ENCODE measurements at regions not wholly inside any gene's neighbourhood (a gene's known extent, or its start where the extent isn't known, plus 50 kb on each side); places are given as distances from the start of the nearest gene placed in this dataset.

GRCh38 chr10:78616125-78616695 lies 452.6 kb upstream of the ZMIZ1 start:
- Histone ChIP-seq H3K9ac (ENCODE audit: insufficient read length) (no peak overlapping the region), H3K4me3 (no peak overlapping the region), H3K9me3 (ENCODE audit: low read depth, low read length) (no peaks in the 10 kb centered on the region), H3K27ac (no peak overlapping the region), H3K36me3 (ENCODE audit: insufficient read depth, low read length) (no peaks in the 10 kb centered on the region)
- no peak for DNase-seq (ENCODE audit: low read depth, low spot score)
- TF ChIP-seq EZH2 (IDR thresholded peaks at IDR 0.05) (no peak), POLR2AphosphoS5 (IDR thresholded peaks at IDR 0.05; ENCODE audit: borderline replicate concordance, low read depth, low read length) (no peak), FOXP2 (optimal IDR thresholded peaks at IDR 0.05; ENCODE audit: control extremely low read depth, extremely low read length, insufficient read depth) (no peak)

GRCh38 chr10:78617115-78617514 lies 451.7 kb upstream of the ZMIZ1 start:
- Histone ChIP-seq H3K9ac (ENCODE audit: insufficient read length) (no peak overlapping the region), H3K36me3 (ENCODE audit: insufficient read depth, low read length) (no peaks in the 10 kb centered on the region), H3K27ac (no peak overlapping the region), H3K9me3 (ENCODE audit: low read depth, low read length) (no peaks in the 10 kb centered on the region), H3K4me3 (no peak overlapping the region)
- TF ChIP-seq EZH2 (IDR thresholded peaks at IDR 0.05) = no peak
- no peak for TF ChIP-seq FOXP2 (optimal IDR thresholded peaks at IDR 0.05; ENCODE audit: control extremely low read depth, extremely low read length, insufficient read depth)
- no peak for TF ChIP-seq POLR2AphosphoS5 (IDR thresholded peaks at IDR 0.05; ENCODE audit: borderline replicate concordance, low read depth, low read length)
- DNase-seq (ENCODE audit: low read depth, low spot score) = no peak

- H3K9ac ChIP-seq (ENCODE audit: insufficient read length) = no peak overlapping the region
- H3K27ac ChIP-seq = no peak overlapping the region
- H3K4me3 ChIP-seq = no peak overlapping the region
- no peak for DNase-seq (ENCODE audit: low read depth, low spot score)
- no peak for TF ChIP-seq EZH2 (IDR thresholded peaks at IDR 0.05)
- TF ChIP-seq POLR2AphosphoS5 (IDR thresholded peaks at IDR 0.05; ENCODE audit: borderline replicate concordance, low read depth, low read length) = no peak
- TF ChIP-seq FOXP2 (optimal IDR thresholded peaks at IDR 0.05; ENCODE audit: control extremely low read depth, extremely low read length, insufficient read depth) = no peak
- no peaks in the 10 kb centered on the region for H3K36me3 ChIP-seq (ENCODE audit: insufficient read depth, low read length)
- no peaks in the 10 kb centered on the region for H3K9me3 ChIP-seq (ENCODE audit: low read depth, low read length)
These were observed 451.1 kb upstream of the ZMIZ1 start for GRCh38 chr10:78617631-78618030.

GRCh38 chr10:78618050-78618449 lies 450.7 kb upstream of the ZMIZ1 start:
- no peak overlapping the region for H3K4me3 ChIP-seq
- no peak for DNase-seq (ENCODE audit: low read depth, low spot score)
- TF ChIP-seq POLR2AphosphoS5 (IDR thresholded peaks at IDR 0.05; ENCODE audit: borderline replicate concordance, low read depth, low read length) = no peak
- TF ChIP-seq FOXP2 (optimal IDR thresholded peaks at IDR 0.05; ENCODE audit: control extremely low read depth, extremely low read length, insufficient read depth) = no peak
- TF ChIP-seq EZH2 (IDR thresholded peaks at IDR 0.05) = no peak
- no peaks in the 10 kb centered on the region for H3K36me3 ChIP-seq (ENCODE audit: insufficient read depth, low read length)
- no peak overlapping the region for H3K9ac ChIP-seq (ENCODE audit: insufficient read length)
- H3K9me3 ChIP-seq (ENCODE audit: low read depth, low read length) = no peaks in the 10 kb centered on the region
- H3K27ac ChIP-seq = no peak overlapping the region

- H3K9me3 ChIP-seq (ENCODE audit: low read depth, low read length) = no peaks in the 10 kb centered on the region
- no peak overlapping the region for H3K4me3 ChIP-seq
- H3K9ac ChIP-seq (ENCODE audit: insufficient read length) = no peak overlapping the region
- TF ChIP-seq FOXP2 (optimal IDR thresholded peaks at IDR 0.05; ENCODE audit: control extremely low read depth, extremely low read length, insufficient read depth) (no peak), EZH2 (IDR thresholded peaks at IDR 0.05) (no peak), POLR2AphosphoS5 (IDR thresholded peaks at IDR 0.05; ENCODE audit: borderline replicate concordance, low read depth, low read length) (no peak)
- H3K27ac ChIP-seq = no peak overlapping the region
- no peaks in the 10 kb centered on the region for H3K36me3 ChIP-seq (ENCODE audit: insufficient read depth, low read length)
- no peak for DNase-seq (ENCODE audit: low read depth, low spot score)
These were observed 449.5 kb upstream of the ZMIZ1 start for GRCh38 chr10:78619115-78619851.

GRCh38 chr10:78619896-78620295 lies 448.9 kb upstream of the ZMIZ1 start:
- Histone ChIP-seq H3K27ac (no peak overlapping the region), H3K9me3 (ENCODE audit: low read depth, low read length) (no peaks in the 10 kb centered on the region), H3K36me3 (ENCODE audit: insufficient read depth, low read length) (no peaks in the 10 kb centered on the region), H3K4me3 (no peak overlapping the region), H3K9ac (ENCODE audit: insufficient read length) (no peak overlapping the region)
- TF ChIP-seq POLR2AphosphoS5 (IDR thresholded peaks at IDR 0.05; ENCODE audit: borderline replicate concordance, low read depth, low read length) = no peak
- no peak for TF ChIP-seq FOXP2 (optimal IDR thresholded peaks at IDR 0.05; ENCODE audit: control extremely low read depth, extremely low read length, insufficient read depth)
- TF ChIP-seq EZH2 (IDR thresholded peaks at IDR 0.05) = no peak
- no peak for DNase-seq (ENCODE audit: low read depth, low spot score)

GRCh38 chr10:78620985-78621799 lies 447.6 kb upstream of the ZMIZ1 start:
- H3K36me3 ChIP-seq (ENCODE audit: insufficient read depth, low read length) = no peaks in the 10 kb centered on the region
- TF ChIP-seq FOXP2 (optimal IDR thresholded peaks at IDR 0.05; ENCODE audit: control extremely low read depth, extremely low read length, insufficient read depth) = no peak
- TF ChIP-seq POLR2AphosphoS5 (IDR thresholded peaks at IDR 0.05; ENCODE audit: borderline replicate concordance, low read depth, low read length) = no peak
- no peak for TF ChIP-seq EZH2 (IDR thresholded peaks at IDR 0.05)
- no peak for DNase-seq (ENCODE audit: low read depth, low spot score)
- H3K4me3 ChIP-seq = no peak overlapping the region
- H3K27ac ChIP-seq = no peak overlapping the region
- no peaks in the 10 kb centered on the region for H3K9me3 ChIP-seq (ENCODE audit: low read depth, low read length)
- H3K9ac ChIP-seq (ENCODE audit: insufficient read length) = no peak overlapping the region

GRCh38 chr10:78623578-78624215 lies 445.1 kb upstream of the ZMIZ1 start:
- TF ChIP-seq POLR2AphosphoS5 (IDR thresholded peaks at IDR 0.05; ENCODE audit: borderline replicate concordance, low read depth, low read length) (no peak), FOXP2 (optimal IDR thresholded peaks at IDR 0.05; ENCODE audit: control extremely low read depth, extremely low read length, insufficient read depth) (no peak), EZH2 (IDR thresholded peaks at IDR 0.05) (no peak)
- no peaks in the 10 kb centered on the region for H3K36me3 ChIP-seq (ENCODE audit: insufficient read depth, low read length)
- H3K27ac ChIP-seq = no peak overlapping the region
- no peaks in the 10 kb centered on the region for H3K9me3 ChIP-seq (ENCODE audit: low read depth, low read length)
- H3K9ac ChIP-seq (ENCODE audit: insufficient read length) = no peak overlapping the region
- no peak overlapping the region for H3K4me3 ChIP-seq
- no peak for DNase-seq (ENCODE audit: low read depth, low spot score)

Data from SK-N-MC (cell line).